Upper lobe of left lung (tissue), 6 donors: ENCODE measurements at regions not wholly inside any gene's neighbourhood (a gene's known extent, or its start where the extent isn't known, plus 50 kb on each side); places are given as distances from the start of the nearest gene placed in this dataset.

ENCODE experiments used
- ATAC-seq, 2 donors: fragments of 200-7000 bp; cut with Tn5 transposase; one replicate each; pipeline ENCODE4 v1.9.1; 2022; ENCODE audit warnings: mild to moderate bottlenecking in 2 of 2, moderate library complexity in 2 of 2; ENCODE audit not compliant: low FRiP score in 2 of 2
- DNase-seq, 2 donors: peaks; one replicate each; pipeline ENCODE4 v3.0.0-alpha.2; 2019 to 2020
- H3K27ac ChIP-seq, 4 donors: fragments of 200-600 bp; sonication (generic); one replicate each; pipeline ENCODE4 v1.5.1; 2016 to 2019
- H3K27me3 ChIP-seq, 4 donors: fragments of 200-600 bp; sonication (generic); one replicate each; pipeline ENCODE4 v1.5.1; 2017 to 2019
- H3K36me3 ChIP-seq, 4 donors: fragments of 200-600 bp; sonication (generic); one replicate each; pipeline ENCODE4 v1.5.1; 2016 to 2019
- H3K4me1 ChIP-seq, 4 donors: fragments of 200-600 bp; sonication (generic); one replicate each; pipeline ENCODE4 v1.5.1; 2018 to 2019
- H3K4me3 ChIP-seq, 4 donors: fragments of 200-600 bp; sonication (generic); one replicate each; pipeline ENCODE4 v1.5.1; 2017 to 2019; ENCODE audit warnings: mild to moderate bottlenecking in 2 of 4, moderate library complexity in 1 of 4
- H3K9me3 ChIP-seq, 4 donors: fragments of 200-600 bp; sonication (generic); one replicate each; pipeline ENCODE4 v1.5.1; 2018 to 2019
- EP300 ChIP-seq, 4 donors: sonication (generic); formaldehyde crosslinking; IDR thresholded peaks; one replicate each; pipeline ENCODE4 v1.5.1; 2017; ENCODE audit warnings: antibody characterized with exemption in 4 of 4, control low read depth in 2 of 4
- POLR2A ChIP-seq, 4 donors: fragments of 450-650 bp; IDR thresholded peaks; one replicate each; pipeline ENCODE4 v1.5.1; 2016 to 2017; ENCODE audit warnings: antibody characterized with exemption in 4 of 4, mild to moderate bottlenecking in 2 of 4
- POLR2AphosphoS5 ChIP-seq, 2 donors: sonication (generic); formaldehyde crosslinking; IDR thresholded peaks; one replicate each; pipeline ENCODE4 v1.5.1; 2017; ENCODE audit warnings: antibody characterized with exemption in 2 of 2
- WGBS, 2 donors: methylation state at CpG; one replicate each; pipeline ENCODE4 v1.1.5; 2017 to 2018; 5-methylcytosine and 5-hydroxymethylcytosine counted together
- TF ChIP-seq, protein P1 (sequence below), 6 experiments: fragments of 450-650 bp in 4 of 6; fragments of 200-600 bp in 2 of 6; sonication (generic) in 2 of 6; IDR thresholded peaks; one replicate each; pipeline ENCODE4 v1.5.1; 2016 to 2019; ENCODE audit warnings: antibody characterized with exemption in 6 of 6
- donor health status: DM: no; HTN: no; CAD: no; lungs with moderate emphysema.
- donor health status: DM: no; HTN: yes; CAD: no; lungs with severe emphysema.

GRCh38 chr20:51306521-51307358 lies 235.8 kb downstream of the NFATC2 start:
- no peak overlapping the region for H3K27ac ChIP-seq
- DNase-seq (peak; percentile 70 to 84), ATAC-seq (peak; percentile 82 to 88)
- no peaks in the 10 kb centered on the region for H3K9me3 ChIP-seq
- WGBS, 2 donors = 32 to 36% methylated on average over 11 to 29 of the region's 29 CpGs
- H3K36me3 ChIP-seq = no peaks in the 10 kb centered on the region
- TF ChIP-seq EP300 (IDR thresholded peaks at IDR 0.05) = no peak
- TF ChIP-seq, protein P1, sequence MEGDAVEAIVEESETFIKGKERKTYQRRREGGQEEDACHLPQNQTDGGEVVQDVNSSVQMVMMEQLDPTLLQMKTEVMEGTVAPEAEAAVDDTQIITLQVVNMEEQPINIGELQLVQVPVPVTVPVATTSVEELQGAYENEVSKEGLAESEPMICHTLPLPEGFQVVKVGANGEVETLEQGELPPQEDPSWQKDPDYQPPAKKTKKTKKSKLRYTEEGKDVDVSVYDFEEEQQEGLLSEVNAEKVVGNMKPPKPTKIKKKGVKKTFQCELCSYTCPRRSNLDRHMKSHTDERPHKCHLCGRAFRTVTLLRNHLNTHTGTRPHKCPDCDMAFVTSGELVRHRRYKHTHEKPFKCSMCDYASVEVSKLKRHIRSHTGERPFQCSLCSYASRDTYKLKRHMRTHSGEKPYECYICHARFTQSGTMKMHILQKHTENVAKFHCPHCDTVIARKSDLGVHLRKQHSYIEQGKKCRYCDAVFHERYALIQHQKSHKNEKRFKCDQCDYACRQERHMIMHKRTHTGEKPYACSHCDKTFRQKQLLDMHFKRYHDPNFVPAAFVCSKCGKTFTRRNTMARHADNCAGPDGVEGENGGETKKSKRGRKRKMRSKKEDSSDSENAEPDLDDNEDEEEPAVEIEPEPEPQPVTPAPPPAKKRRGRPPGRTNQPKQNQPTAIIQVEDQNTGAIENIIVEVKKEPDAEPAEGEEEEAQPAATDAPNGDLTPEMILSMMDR (IDR thresholded peaks at IDR 0.05) = peak; percentile 73 to 94 (median 84)
- peaks cover 0 to 6% (median 2%) of the 10 kb centered on the region in 4 donors for H3K4me1 ChIP-seq
- H3K4me3 ChIP-seq = no peak overlapping the region
- H3K27me3 ChIP-seq = no peaks in the 10 kb centered on the region

- WGBS, 2 donors = 79 to 80% methylated on average over 8 of the region's 8 CpGs
- H3K9me3 ChIP-seq = no peaks in the 10 kb centered on the region
- ATAC-seq (no peak), DNase-seq (no peak)
- no peak overlapping the region for H3K27ac ChIP-seq
- TF ChIP-seq POLR2A (IDR thresholded peaks at IDR 0.05) (no peak), POLR2AphosphoS5 (IDR thresholded peaks at IDR 0.05) (no peak), EP300 (IDR thresholded peaks at IDR 0.05) (no peak)
- TF ChIP-seq, protein P1 (IDR thresholded peaks at IDR 0.05) = no peak
- H3K4me1 ChIP-seq = peaks cover 0 to 6% (median 2%) of the 10 kb centered on the region in 4 donors
- no peaks in the 10 kb centered on the region for H3K27me3 ChIP-seq
- no peak overlapping the region for H3K4me3 ChIP-seq
- no peaks in the 10 kb centered on the region for H3K36me3 ChIP-seq
Observed at GRCh38 chr20:51306081-51306480, 236.4 kb downstream of the NFATC2 start.

DNA sequence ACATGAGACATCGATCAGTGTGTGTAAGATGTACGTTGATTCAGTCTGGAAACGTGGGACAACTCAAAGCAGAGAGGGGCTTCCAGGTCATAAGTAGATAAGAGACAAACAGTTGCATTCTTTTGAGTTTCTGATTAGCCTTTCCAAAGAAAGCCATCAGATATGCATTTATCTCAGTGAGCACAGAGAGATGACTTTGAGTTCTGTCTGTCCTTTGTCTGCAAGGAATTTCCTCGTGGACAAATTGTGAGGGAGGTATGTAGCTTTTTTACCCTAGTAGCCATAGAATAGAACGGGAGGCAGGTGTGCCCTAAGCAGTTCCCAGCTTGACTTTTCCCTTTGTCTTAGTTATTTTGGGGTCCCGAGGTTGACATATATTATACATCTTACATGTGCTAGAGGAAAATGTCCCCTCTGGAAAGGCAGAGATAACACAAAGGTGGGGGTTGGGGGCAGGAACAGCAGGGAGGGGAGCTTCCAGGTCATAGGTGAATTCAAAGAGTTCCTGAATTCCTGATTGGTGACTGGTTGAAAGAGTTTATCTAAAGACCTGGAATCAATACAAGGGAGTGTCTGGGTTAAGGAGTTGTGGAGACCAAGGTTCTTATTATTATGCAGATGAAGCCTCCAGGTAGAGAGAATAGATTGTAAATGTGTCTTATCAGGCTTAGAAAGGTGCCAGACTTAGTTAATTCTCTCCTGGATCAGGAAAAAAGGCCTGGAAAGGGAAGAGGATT lies 237.0 kb downstream of the NFATC2 start:
- Histone ChIP-seq H3K9me3 (no peaks in the 10 kb centered on the region), H3K27me3 (no peaks in the 10 kb centered on the region), H3K36me3 (no peaks in the 10 kb centered on the region), H3K4me1 (peaks cover 0 to 6% (median 2%) of the 10 kb centered on the region in 4 donors), H3K4me3 (no peak overlapping the region), H3K27ac (no peak overlapping the region)
- DNase-seq (no peak), ATAC-seq (no peak)
- 50 to 66% methylated on average over 6 of the region's 6 CpGs for WGBS, 2 donors
- TF ChIP-seq POLR2A (IDR thresholded peaks at IDR 0.05) (no peak), EP300 (IDR thresholded peaks at IDR 0.05) (no peak), POLR2AphosphoS5 (IDR thresholded peaks at IDR 0.05) (no peak)
- TF ChIP-seq, protein P1 (IDR thresholded peaks at IDR 0.05) = no peak

- TF ChIP-seq EP300 (IDR thresholded peaks at IDR 0.05) (no peak), POLR2AphosphoS5 (IDR thresholded peaks at IDR 0.05) (no peak)
- TF ChIP-seq, protein P1 (IDR thresholded peaks at IDR 0.05) = no peak
- DNase-seq (no peak), ATAC-seq (no peak)
- no peaks in the 10 kb centered on the region for H3K9me3 ChIP-seq
- H3K27me3 ChIP-seq = no peaks in the 10 kb centered on the region
- H3K4me1 ChIP-seq = peaks cover 0 to 6% (median 2%) of the 10 kb centered on the region in 4 donors
- no peak overlapping the region for H3K27ac ChIP-seq
- H3K36me3 ChIP-seq = no peaks in the 10 kb centered on the region
- 87 to 88% methylated on average over 10 to 11 of the region's 11 CpGs for whole genome bisulfite sequencing, 2 donors
- no peak overlapping the region for H3K4me3 ChIP-seq
Observed at GRCh38 chr20:51303731-51304670, 238.5 kb downstream of the NFATC2 start.
